Psoas muscle (tissue), 7 donors: ENCODE measurements at regions not wholly inside any gene's neighbourhood (a gene's known extent, or its start where the extent isn't known, plus 50 kb on each side); places are given as distances from the start of the nearest gene placed in this dataset.

Experiments
- ATAC-seq, 4 donors: fragments of 200-7000 bp; cut with Tn5 transposase; one replicate each; pipeline ENCODE4 v1.9.1; 2020; ENCODE audit warnings: moderate library complexity in 3 of 4, mild to moderate bottlenecking in 2 of 4
- DNase-seq, 2 donors: peaks; one replicate each; pipeline ENCODE4 v3.0.0-alpha.2; 2020
- H3K27ac ChIP-seq: fragments of 200-600 bp; one replicate; pipeline ENCODE4 v1.8.0; 2022
- H3K27me3 ChIP-seq, 3 donors: fragments of 200-600 bp in 1 of 3; one replicate each; pipeline versions ENCODE4 v1.6.1 to v1.8.0; 2013 to 2022; ENCODE audit warnings: low read length in 2 of 3, mild to moderate bottlenecking in 2 of 3, moderate library complexity in 1 of 3; ENCODE audit not compliant: insufficient read depth in 3 of 3
- H3K36me3 ChIP-seq, 2 donors: fragments of 200-600 bp in 1 of 2; one replicate each; pipeline versions ENCODE4 v1.6.1 to v1.8.0; 2013 to 2022; ENCODE audit warnings: low read depth in 1 of 2, mild to moderate bottlenecking in 1 of 2, moderate library complexity in 1 of 2; ENCODE audit not compliant: insufficient read depth in 1 of 2
- H3K4me1 ChIP-seq: fragments of 200-600 bp; one replicate; pipeline ENCODE4 v1.8.0; 2022
- H3K4me3 ChIP-seq: fragments of 200-600 bp; one replicate; pipeline ENCODE4 v1.8.0; 2022; ENCODE audit warnings: mild to moderate bottlenecking
- H3K9me3 ChIP-seq: fragments of 200-600 bp; one replicate; pipeline ENCODE4 v1.8.0; 2022
- CTCF ChIP-seq: fragments of 200-600 bp; IDR thresholded peaks from one replicate; pipeline ENCODE4 v1.8.0; 2022; ENCODE audit warnings: antibody characterized with exemption
- WGBS, 3 donors: extraction: QIAGEN DNeasy Blood & Tissue Kit; methylation state at CpG; one replicate each; pipeline versions ENCODE4 v1.1.6 to v1.1.7; 2013; 5-methylcytosine and 5-hydroxymethylcytosine counted together
- intact Hi-C, 2 donors: fragments of 100-400 bp; cut with DNase I; formaldehyde crosslinking; loops; one replicate each; pipeline versions ENCODE4 v1.11.0 to v1.14.2; 2022
- donor health status: healthy with polysubstance abuse.
- donor health status: DM: no; HTN: no; CAD: no; lungs with moderate emphysema.
- donor health status: Bipolar disorder and iron deficiency.
- donor health status: healthy.
- donor health status: DM: yes; HTN: yes; CAD: no.
- donor health status: DM: no; HTN: no; CAD: no.
- donor health status: DM: yes; HTN: yes; CAD: no.

DNA sequence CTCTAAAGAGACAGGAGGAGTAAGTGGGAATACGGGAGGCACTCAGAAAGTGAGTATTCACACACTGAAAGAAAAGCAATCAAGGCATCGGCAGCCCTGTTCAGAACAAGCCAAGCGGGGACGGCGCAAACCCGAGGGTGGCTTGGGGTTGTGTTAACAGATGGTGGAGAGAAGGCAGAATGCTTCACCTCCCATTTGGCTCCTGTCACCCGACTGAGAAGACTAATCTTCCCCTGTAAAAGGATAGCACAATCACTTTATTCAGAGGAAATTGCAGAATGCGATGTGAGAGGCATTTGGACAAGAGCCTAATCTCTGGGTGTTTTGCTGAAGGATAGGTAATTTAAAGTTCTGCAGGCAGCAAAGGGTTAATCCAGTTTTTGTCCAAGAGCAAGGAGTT, 119.3 kb upstream of the WSCD1 start:
- Histone ChIP-seq H3K4me1 (no peaks in the 10 kb centered on the region), H3K36me3 (no peaks in the 10 kb centered on the region), H3K9me3 (peaks cover 7% of the 10 kb centered on the region), H3K27me3 (no peaks in the 10 kb centered on the region), H3K27ac (no peak overlapping the region), H3K4me3 (no peak overlapping the region)
- WGBS, 3 donors, result 9 to 16% (median 9%) methylated on average over 8 of the region's 8 CpGs
- DNase-seq (no peak), ATAC-seq (no peak)
- intact Hi-C loops, result no loop called here
- TF ChIP-seq CTCF, result no peak

GRCh38 chr17:5951912-5952311, 118.3 kb upstream of the WSCD1 start:
- 56 to 69% (median 66%) methylated on average over 3 of the region's 3 CpGs for WGBS, 3 donors
- no peak for DNase-seq
- Histone ChIP-seq H3K4me1 (no peaks in the 10 kb centered on the region), H3K27ac (no peak overlapping the region), H3K36me3 (no peaks in the 10 kb centered on the region), H3K27me3 (no peaks in the 10 kb centered on the region), H3K9me3 (peaks cover 8% of the 10 kb centered on the region), H3K4me3 (no peak overlapping the region)
- ATAC-seq, result no peak
- TF ChIP-seq CTCF, result no peak
- intact Hi-C loops, result no loop called here

- intact Hi-C loops, result no loop called here
- 89 to 94% (median 90%) methylated on average over 4 of the region's 4 CpGs for WGBS, 3 donors
- TF ChIP-seq CTCF, result no peak
Measured at GRCh38 chr17:5952518-5952917, 117.7 kb upstream of the WSCD1 start.

GRCh38 chr17:5955764-5956163, 114.4 kb upstream of the WSCD1 start:
- DNase-seq (no peak), ATAC-seq (no peak)
- Histone ChIP-seq H3K4me1 (no peaks in the 10 kb centered on the region), H3K27me3 (no peaks in the 10 kb centered on the region), H3K9me3 (peaks cover 8% of the 10 kb centered on the region), H3K36me3 (no peaks in the 10 kb centered on the region), H3K4me3 (no peak overlapping the region), H3K27ac (no peak overlapping the region)
- intact Hi-C loops, result no loop called here
- no peak for TF ChIP-seq CTCF
- WGBS, 3 donors, result 79 to 91% (median 89%) methylated on average over 2 of the region's 2 CpGs

More at GRCh38 chr17:5952518-5952917, 117.7 kb upstream of the WSCD1 start:
- peaks cover 8% of the 10 kb centered on the region for H3K9me3 ChIP-seq
- no peak for ATAC-seq
- no peaks in the 10 kb centered on the region for H3K36me3 ChIP-seq
- no peak overlapping the region for H3K27ac ChIP-seq
- H3K4me3 ChIP-seq, result no peak overlapping the region
- no peaks in the 10 kb centered on the region for H3K27me3 ChIP-seq
- no peaks in the 10 kb centered on the region for H3K4me1 ChIP-seq
- DNase-seq, result no peak

DNA sequence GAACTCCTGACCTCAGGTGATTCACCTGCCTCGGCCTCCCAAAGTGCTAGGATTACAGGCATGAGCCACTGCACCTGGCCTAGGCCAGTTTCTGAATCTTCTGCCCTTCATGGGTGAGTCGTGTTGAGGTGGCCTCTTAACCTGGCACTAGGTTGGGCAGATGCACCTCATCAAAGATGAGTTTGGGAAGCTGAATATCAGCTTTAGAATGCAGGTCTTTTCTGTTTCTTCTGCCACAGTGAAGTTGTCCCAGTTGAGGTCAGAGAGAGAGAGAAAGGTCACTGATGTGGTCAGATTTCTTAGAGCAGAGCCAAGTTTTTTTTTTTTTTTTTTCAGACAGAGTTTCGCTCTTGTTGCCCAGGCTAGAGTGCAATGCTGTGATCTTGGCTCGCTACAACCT, 111.3 kb upstream of the WSCD1 start:
- 78 to 88% (median 78%) methylated on average over 4 of the region's 4 CpGs for WGBS, 3 donors
- Histone ChIP-seq H3K4me3 (no peak overlapping the region), H3K36me3 (no peaks in the 10 kb centered on the region), H3K27me3 (no peaks in the 10 kb centered on the region), H3K27ac (no peak overlapping the region), H3K4me1 (no peaks in the 10 kb centered on the region), H3K9me3 (peaks cover 8% of the 10 kb centered on the region)
- no peak for TF ChIP-seq CTCF
- DNase-seq (no peak), ATAC-seq (no peak)
- intact Hi-C loops, result no loop called here
